Keratinocyte (primary cell): ENCODE measurements at regions not wholly inside any gene's neighbourhood (a gene's known extent, or its start where the extent isn't known, plus 50 kb on each side); places are given as distances from the start of the nearest gene placed in this dataset.

Experiments
- DNase-seq: peaks from one replicate; pipeline ENCODE4 v3.0.0-alpha.2; 2011; ENCODE audit warnings: low read depth, missing footprints, low spot score
- FAIRE-seq: peaks from 2 replicates; lab custom pipeline; 2011; peaks lifted over from hg19 to GRCh38; lab: Jason Lieb, UNC
- H2AFZ ChIP-seq: 2 replicates; pipeline ENCODE4 v1.6.0; 2012; ENCODE audit warnings: low read length, control low read depth, inconsistent platforms; ENCODE audit not compliant: control insufficient read depth
- H3K27ac ChIP-seq: 2 replicates; pipeline ENCODE4 v1.5.1; 2011; ENCODE audit warnings: low read length; ENCODE audit not compliant: control insufficient read depth, insufficient read depth
- H3K27me3 ChIP-seq: 3 replicates; pipeline ENCODE4 v1.6.0; 2011; ENCODE audit warnings: low read length; ENCODE audit not compliant: control insufficient read depth, insufficient read depth; ENCODE audit errors: extremely low read depth
- H3K36me3 ChIP-seq, 2 experiments: 2 replicates in 1 of 2; 3 replicates in 1 of 2; pipeline ENCODE4 v1.5.1; 2011; ENCODE audit warnings: low read length in 2 of 2, mild to moderate bottlenecking in 1 of 2; ENCODE audit not compliant: control insufficient read depth in 2 of 2, insufficient read depth in 2 of 2; ENCODE audit errors: extremely low read depth in 1 of 2
- H3K4me1 ChIP-seq: 3 replicates; pipeline ENCODE4 v1.5.1; 2011; ENCODE audit warnings: low read length; ENCODE audit not compliant: control insufficient read depth, insufficient read depth; ENCODE audit errors: extremely low read depth
- H3K4me2 ChIP-seq: 3 replicates; pipeline ENCODE4 v1.6.0; 2011; ENCODE audit warnings: low read depth, low read length; ENCODE audit not compliant: control insufficient read depth, insufficient read depth; ENCODE audit errors: extremely low read depth
- H3K4me3 ChIP-seq, 3 experiments: fragments of 200-600 bp in 1 of 3; sonication (generic) in 1 of 3; 2 replicates in 2 of 3; 3 replicates in 1 of 3; pipeline ENCODE4 v1.5.1; 2011 to 2016; ENCODE audit warnings: low read length in 3 of 3, mild to moderate bottlenecking in 3 of 3, control low read depth in 2 of 3, inconsistent platforms in 1 of 3, low read depth in 1 of 3, mixed read lengths in 1 of 3, mixed run types in 1 of 3, moderate library complexity in 1 of 3; ENCODE audit not compliant: control insufficient read depth in 2 of 3, insufficient read depth in 2 of 3; ENCODE audit errors: extremely low read depth in 1 of 3
- H3K79me2 ChIP-seq: 2 replicates; pipeline ENCODE4 v1.6.0; 2012; ENCODE audit warnings: low read length; ENCODE audit not compliant: control insufficient read depth, insufficient read depth
- H3K9ac ChIP-seq: 3 replicates; pipeline ENCODE4 v1.6.0; 2011; ENCODE audit warnings: low read length; ENCODE audit not compliant: control insufficient read depth, insufficient read depth; ENCODE audit errors: extremely low read depth
- H3K9me1 ChIP-seq: 3 replicates; pipeline ENCODE4 v1.6.0; 2011; ENCODE audit warnings: low read length; ENCODE audit not compliant: control insufficient read depth, insufficient read depth; ENCODE audit errors: extremely low read depth
- H3K9me3 ChIP-seq: 2 replicates; pipeline ENCODE4 v1.5.1; 2012; ENCODE audit warnings: low read depth, low read length; ENCODE audit not compliant: control insufficient read depth
- H4K20me1 ChIP-seq: 3 replicates; pipeline ENCODE4 v1.6.0; 2011; ENCODE audit warnings: low read length; ENCODE audit not compliant: control insufficient read depth, insufficient read depth; ENCODE audit errors: extremely low read depth
- EZH2 ChIP-seq: IDR thresholded peaks from one replicate; pipeline ENCODE4 v1.6.1; 2012; ENCODE audit warnings: inconsistent platforms, mild to moderate bottlenecking, low read length, moderate library complexity
- dilution Hi-C: fragments of 300-500 bp; cut with MboI; formaldehyde crosslinking; loops from one replicate; pipeline ENCODE4 v1.7.0; 2020; ENCODE audit warnings: low sequenced_read_pairs; ENCODE audit not compliant: extremely low pct_ligation_motif_present
- TF ChIP-seq, protein P1 (sequence below), 3 experiments: IDR thresholded peaks in 1 of 3; conservative IDR thresholded peaks in 1 of 3; optimal IDR thresholded peaks in 1 of 3; 2 replicates in 2 of 3; 3 replicates in 1 of 3; pipeline versions ENCODE3 to v1.5.1; 2011; ENCODE audit warnings: low read length in 3 of 3, mild to moderate bottlenecking in 3 of 3, moderate library complexity in 2 of 3, control low read depth in 1 of 3, inconsistent platforms in 1 of 3; ENCODE audit not compliant: insufficient read depth in 2 of 3; ENCODE audit errors: extremely low read depth in 1 of 3

GRCh38 chr9:22279636-22280035, 167.0 kb upstream of the DMRTA1 start:
- FAIRE-seq (no peak), DNase-seq (no peak)
- Histone ChIP-seq H4K20me1 (no peaks in the 10 kb centered on the region), H3K27ac (no peak overlapping the region), H2AFZ (no peak overlapping the region), H3K27me3 (no peaks in the 10 kb centered on the region), H3K9me1 (no peaks in the 10 kb centered on the region), H3K4me2 (no peak overlapping the region), H3K4me3 (no peak overlapping the region), H3K9ac (no peak overlapping the region), H3K4me1 (no peaks in the 10 kb centered on the region), H3K79me2 (no peaks in the 10 kb centered on the region), H3K36me3 (no peaks in the 10 kb centered on the region), H3K9me3 (no peaks in the 10 kb centered on the region)
- dilution Hi-C loops = no loop called here
- no peak for TF ChIP-seq EZH2
- TF ChIP-seq, protein P1, sequence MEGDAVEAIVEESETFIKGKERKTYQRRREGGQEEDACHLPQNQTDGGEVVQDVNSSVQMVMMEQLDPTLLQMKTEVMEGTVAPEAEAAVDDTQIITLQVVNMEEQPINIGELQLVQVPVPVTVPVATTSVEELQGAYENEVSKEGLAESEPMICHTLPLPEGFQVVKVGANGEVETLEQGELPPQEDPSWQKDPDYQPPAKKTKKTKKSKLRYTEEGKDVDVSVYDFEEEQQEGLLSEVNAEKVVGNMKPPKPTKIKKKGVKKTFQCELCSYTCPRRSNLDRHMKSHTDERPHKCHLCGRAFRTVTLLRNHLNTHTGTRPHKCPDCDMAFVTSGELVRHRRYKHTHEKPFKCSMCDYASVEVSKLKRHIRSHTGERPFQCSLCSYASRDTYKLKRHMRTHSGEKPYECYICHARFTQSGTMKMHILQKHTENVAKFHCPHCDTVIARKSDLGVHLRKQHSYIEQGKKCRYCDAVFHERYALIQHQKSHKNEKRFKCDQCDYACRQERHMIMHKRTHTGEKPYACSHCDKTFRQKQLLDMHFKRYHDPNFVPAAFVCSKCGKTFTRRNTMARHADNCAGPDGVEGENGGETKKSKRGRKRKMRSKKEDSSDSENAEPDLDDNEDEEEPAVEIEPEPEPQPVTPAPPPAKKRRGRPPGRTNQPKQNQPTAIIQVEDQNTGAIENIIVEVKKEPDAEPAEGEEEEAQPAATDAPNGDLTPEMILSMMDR (optimal IDR thresholded peaks at IDR 0.05 in 1 of 3, IDR thresholded peaks at IDR 0.05 in 1 of 3, conservative IDR thresholded peaks at IDR 0.05 in 1 of 3; ENCODE audit: extremely low read depth in 1 of 3, insufficient read depth in 2 of 3, low read length in 3 of 3) = no peak

DNA sequence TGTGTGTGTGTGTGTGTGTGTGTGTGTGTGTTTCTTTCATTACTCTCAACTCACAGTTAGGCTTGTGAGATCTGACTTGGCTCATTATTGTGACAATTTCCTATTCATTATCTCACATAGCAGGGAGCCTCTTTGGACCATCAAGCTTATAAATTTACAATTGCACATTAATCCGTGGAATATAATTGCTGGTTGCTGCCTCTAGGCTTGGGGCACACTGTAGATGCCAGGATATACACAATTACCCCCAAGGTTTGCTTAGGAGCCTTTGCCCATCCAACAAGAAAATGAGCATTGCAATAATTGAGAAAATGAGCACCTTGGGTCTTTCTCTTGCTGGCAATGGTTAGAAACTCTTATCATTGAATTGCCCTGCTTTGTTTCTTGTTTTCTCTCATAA, 161.6 kb upstream of the DMRTA1 start:
- H3K36me3 ChIP-seq = no peaks in the 10 kb centered on the region
- H3K9me1 ChIP-seq = no peaks in the 10 kb centered on the region
- no peaks in the 10 kb centered on the region for H3K27me3 ChIP-seq
- H3K9ac ChIP-seq = no peak overlapping the region
- no peak overlapping the region for H3K27ac ChIP-seq
- H3K4me1 ChIP-seq = no peaks in the 10 kb centered on the region
- H2AFZ ChIP-seq = no peak overlapping the region
- dilution Hi-C loops = no loop called here
- FAIRE-seq (no peak), DNase-seq (no peak)
- H4K20me1 ChIP-seq = no peaks in the 10 kb centered on the region
- TF ChIP-seq, protein P1 (optimal IDR thresholded peaks at IDR 0.05 in 1 of 3, IDR thresholded peaks at IDR 0.05 in 1 of 3, conservative IDR thresholded peaks at IDR 0.05 in 1 of 3; ENCODE audit: extremely low read depth in 1 of 3, insufficient read depth in 2 of 3, low read length in 3 of 3) = no peak
- no peak for TF ChIP-seq EZH2
- H3K4me3 ChIP-seq = no peak overlapping the region
- H3K79me2 ChIP-seq = no peaks in the 10 kb centered on the region
- no peak overlapping the region for H3K4me2 ChIP-seq
- no peaks in the 10 kb centered on the region for H3K9me3 ChIP-seq
